HepG2 (cell line): ENCODE measurements at regions not wholly inside any gene's neighbourhood (a gene's known extent, or its start where the extent isn't known, plus 50 kb on each side); places are given as distances from the start of the nearest gene placed in this dataset.

Source experiments
- ATAC-seq: fragments of 200-7000 bp; cut with Tn5 transposase; 3 replicates; pipeline ENCODE4 v1.9.1; 2020; ENCODE audit warnings: mild to moderate bottlenecking, moderate library complexity
- BruUV-seq: library from RNA; stranded (reverse); fragments of 400-500 nt; replicated peaks from 2 replicates; lab custom pipeline; 2021; lab: Mats Ljungman, UMichigan
- CTCF ChIA-PET: fragments of 300-600 bp; formaldehyde crosslinking; extraction: SDS; loops from one replicate; lab custom pipeline; 2021; ENCODE audit warnings: low total read pairs, inconsistent platforms, low intra/inter-chr PET ratio; lab: Yijun Ruan, JAX
- POLR2A ChIA-PET: fragments of 350-600 bp; sonication (Branson Sonifier 250); formaldehyde crosslinking; loops from one replicate; lab custom pipeline; 2020; ENCODE audit warnings: antibody characterized with exemption, inconsistent platforms; lab: Yijun Ruan, JAX
- DNase-seq: peaks from one replicate; pipeline ENCODE4 v3.0.0-alpha.2; 2015; ENCODE audit warnings: low spot score
- FAIRE-seq: peaks from 3 replicates; lab custom pipeline; 2011; peaks lifted over from hg19 to GRCh38; lab: Jason Lieb, UNC
- H2AFZ ChIP-seq: one replicate; pipeline ENCODE4 v1.6.1; 2011; ENCODE audit warnings: low read length, inconsistent platforms
- H3K27ac ChIP-seq: fragments of 300-600 bp; 3 replicates; pipeline ENCODE4 v1.8.0; 2011; ENCODE audit warnings: mixed run types, mild to moderate bottlenecking, mixed read lengths, low read length, inconsistent platforms; ENCODE audit not compliant: insufficient read depth; ENCODE audit errors: extremely low read length
- H3K27me3 ChIP-seq, 2 experiments: fragments of 200-600 bp in 1 of 2; 2 replicates in 1 of 2; 3 replicates in 1 of 2; pipeline versions ENCODE4 v1.6.0 to v1.8.0; 2011; ENCODE audit warnings: low read length in 2 of 2, mild to moderate bottlenecking in 2 of 2, moderate library complexity in 2 of 2, inconsistent platforms in 1 of 2; ENCODE audit not compliant: insufficient read depth in 2 of 2, control insufficient read depth in 1 of 2
- H3K36me3 ChIP-seq, 2 experiments: fragments of 200-600 bp in 1 of 2; replicated peaks in 1 of 2; 2 replicates in 1 of 2; 3 replicates in 1 of 2; pipeline versions ENCODE4 v1.5.1 to v1.8.0; 2011; ENCODE audit warnings: low read length in 2 of 2, inconsistent platforms in 1 of 2; ENCODE audit not compliant: insufficient read depth in 2 of 2, control insufficient read depth in 1 of 2
- H3K4me1 ChIP-seq: 2 replicates; pipeline ENCODE4 v1.5.1; 2012; ENCODE audit warnings: low read length, inconsistent platforms; ENCODE audit not compliant: insufficient read depth
- H3K4me2 ChIP-seq: 2 replicates; pipeline ENCODE4 v1.6.0; 2011; ENCODE audit warnings: low read depth, low read length, inconsistent platforms
- H3K4me3 ChIP-seq, 3 experiments: fragments of 200-600 bp in 1 of 3; sonication (generic), shearing (Covaris generic) in 1 of 3; replicated peaks in 1 of 3; 2 replicates each; pipeline ENCODE4 v1.5.1; 2011 to 2016; ENCODE audit warnings: low read length in 3 of 3, inconsistent platforms in 2 of 3, low read depth in 2 of 3, mild to moderate bottlenecking in 2 of 3, control low read depth in 1 of 3, mixed read lengths in 1 of 3; ENCODE audit not compliant: insufficient read depth in 1 of 3
- H3K79me2 ChIP-seq: one replicate; pipeline ENCODE4 v1.6.1; 2011; ENCODE audit warnings: low read length, inconsistent platforms; ENCODE audit not compliant: insufficient read depth
- H3K9ac ChIP-seq: 2 replicates; pipeline ENCODE4 v1.6.0; 2011; ENCODE audit warnings: mild to moderate bottlenecking, low read depth, low read length, inconsistent platforms; ENCODE audit not compliant: insufficient read depth
- H3K9me3 ChIP-seq: 2 replicates; pipeline ENCODE4 v1.5.1; 2012; ENCODE audit warnings: mild to moderate bottlenecking, low read length
- H4K20me1 ChIP-seq: 2 replicates; pipeline ENCODE4 v1.6.0; 2011; ENCODE audit warnings: inconsistent platforms, mild to moderate bottlenecking, low read length, moderate library complexity; ENCODE audit not compliant: insufficient read depth
- ETS1 ChIP-seq: sonication (generic); formaldehyde crosslinking; IDR thresholded peaks from 2 replicates; pipeline ENCODE4 v1.4.0; 2020; ENCODE audit warnings: missing genetic modification reagents
- HNRNPL ChIP-seq: fragments of 200-400 bp; formaldehyde crosslinking; IDR thresholded peaks from 2 replicates; pipeline ENCODE4 v1.6.1; 2017; ENCODE audit warnings: mild to moderate bottlenecking, low read depth, low read length
- NFYC ChIP-seq: IDR thresholded peaks from 2 replicates; pipeline ENCODE4 v1.6.1; 2016; ENCODE audit warnings: missing genetic modification reagents, missing compliant biosample characterization
- RARG ChIP-seq: sonication (generic); formaldehyde crosslinking; IDR thresholded peaks from 2 replicates; pipeline ENCODE4 v1.4.0; 2020; ENCODE audit warnings: low read depth, mild to moderate bottlenecking, missing genetic modification reagents
- SMARCC2 ChIP-seq: fragments of 450-650 bp; IDR thresholded peaks from 2 replicates; pipeline ENCODE4 v1.6.1; 2017; ENCODE audit warnings: antibody characterized with exemption, mild to moderate bottlenecking
- ZNF205 ChIP-seq: IDR thresholded peaks from 2 replicates; pipeline ENCODE4 v1.6.1; 2018; ENCODE audit warnings: missing biosample characterization, missing genetic modification reagents
- ZNF746 ChIP-seq: sonication (generic); formaldehyde crosslinking; IDR thresholded peaks from 2 replicates; pipeline ENCODE4 v1.8.0; 2022; ENCODE audit warnings: mild to moderate bottlenecking, missing genetic modification reagents
- WGBS: methylation state at CpG from one replicate; pipeline ENCODE4 v1.1.6; 2017; ENCODE audit warnings: low lambda C conversion rate; 5-methylcytosine and 5-hydroxymethylcytosine counted together
- in situ Hi-C: cut with HindIII; loops from 2 replicates; pipeline ENCODE4 v1.10.0; 2017; ENCODE audit warnings: low pct_unique_long_range_greater_than_20kb; ENCODE audit not compliant: extremely low pct_ligation_motif_present
- intact Hi-C: fragments of 100-400 bp; cut with micrococcal nuclease; formaldehyde crosslinking; loops from one replicate; pipeline ENCODE4 v1.10.0; 2022; ENCODE audit not compliant: unreplicated experiment
- TF ChIP-seq, protein P1 (sequence below): sonication (generic); formaldehyde crosslinking; IDR thresholded peaks from 2 replicates; pipeline ENCODE4 v1.4.0; 2020; ENCODE audit warnings: missing genetic modification reagents, low read depth, mild to moderate bottlenecking, borderline replicate concordance

- TF ChIP-seq ZNF205 (no peak), HNRNPL (no peak), RARG (CRISPR knock-in tag) (no peak), NFYC (CRISPR knock-in tag) (no peak), SMARCC2 (no peak), ETS1 (CRISPR knock-in tag) (no peak), ZNF746 (no peak)
- TF ChIP-seq, protein P1, sequence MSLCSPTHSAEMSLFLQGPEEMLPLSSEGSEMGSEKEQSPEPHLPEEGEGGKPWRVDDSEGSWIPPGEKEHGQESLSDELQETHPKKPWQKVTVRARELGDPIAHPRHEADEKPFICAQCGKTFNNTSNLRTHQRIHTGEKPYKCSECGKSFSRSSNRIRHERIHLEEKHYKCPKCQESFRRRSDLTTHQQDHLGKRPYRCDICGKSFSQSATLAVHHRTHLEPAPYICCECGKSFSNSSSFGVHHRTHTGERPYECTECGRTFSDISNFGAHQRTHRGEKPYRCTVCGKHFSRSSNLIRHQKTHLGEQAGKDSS (CRISPR knock-in tag), result no peak
- WGBS, result 77% methylated on average over 5 of the region's 5 CpGs
- Histone ChIP-seq H3K27me3 (peaks cover 5 to 44% of the 10 kb centered on the region in 2 experiments; a peak in 3 of 5 replicates), H3K4me1 (no peaks in the 10 kb centered on the region), H4K20me1 (no peaks in the 10 kb centered on the region), H3K27ac (no peak overlapping the region), H3K9ac (no peak overlapping the region), H3K4me2 (no peak overlapping the region), H2AFZ (no peak overlapping the region), H3K4me3 (no peak overlapping the region), H3K79me2 (no peaks in the 10 kb centered on the region), H3K36me3 (no peaks in the 10 kb centered on the region), H3K9me3 (no peaks in the 10 kb centered on the region)
- intact Hi-C loops, result no loop called here
- no peak for ATAC-seq
- POLR2A ChIA-PET, result no interaction called here
- no peak for DNase-seq
- FAIRE-seq, result no peak
- CTCF ChIA-PET, result no interaction called here
- BruUV-seq, result no TSS peak
- in situ Hi-C loops, result no loop called here
These were observed 76.4 kb upstream of the ANO4 start for GRCh38 chr12:100718187-100718586.
